ENCODE measurements at regions not wholly inside any gene's neighbourhood (a gene's known extent, or its start where the extent isn't known, plus 50 kb on each side); places are given as distances from the start of the nearest gene placed in this dataset.

DNA sequence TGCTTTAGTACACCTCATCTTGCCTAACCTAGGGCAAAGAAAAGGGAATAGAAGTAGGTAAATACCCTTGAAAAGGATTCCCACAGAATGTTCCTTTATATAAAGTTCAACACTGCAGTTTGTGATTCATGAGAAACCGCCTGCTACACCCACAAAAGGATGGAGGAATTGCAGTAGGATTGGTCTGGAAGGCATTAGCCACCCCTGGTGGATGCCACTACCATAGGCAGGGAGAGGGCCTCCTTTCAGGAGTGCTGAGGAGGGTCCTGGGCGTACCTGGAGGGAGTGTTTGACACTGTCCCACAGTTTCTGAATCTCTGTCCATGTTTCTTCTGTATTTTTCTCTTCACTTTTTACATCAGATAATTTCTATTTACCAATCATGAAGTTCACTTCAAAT, 221.8 kb upstream of the TMEM72 start:
- no peak for DNase-seq

DNA sequence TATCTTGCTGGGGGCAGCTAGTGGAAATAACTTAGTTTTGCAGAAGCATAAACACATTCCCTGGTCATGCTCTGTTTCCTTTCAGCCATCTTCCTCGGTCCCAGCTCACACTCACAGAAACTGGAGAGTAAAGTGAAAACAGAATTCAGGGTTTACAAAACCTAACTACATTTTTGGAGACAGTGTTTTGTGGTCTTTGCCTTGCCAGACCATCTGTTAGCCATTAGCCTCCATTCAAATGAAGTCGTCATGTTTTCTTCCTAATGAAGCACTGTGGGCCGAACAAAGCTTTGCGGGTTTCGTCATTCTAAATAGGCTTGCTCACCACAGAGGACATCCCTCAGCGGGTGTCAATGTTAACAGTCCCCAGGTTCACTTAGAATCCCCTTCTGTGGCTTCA, 214.6 kb upstream of the TMEM72 start:
- DNase-seq = no peak

- no peak for DNase-seq
Observed at GRCh38 chr10:44697116-44697515, 214.0 kb upstream of the TMEM72 start.

DNA sequence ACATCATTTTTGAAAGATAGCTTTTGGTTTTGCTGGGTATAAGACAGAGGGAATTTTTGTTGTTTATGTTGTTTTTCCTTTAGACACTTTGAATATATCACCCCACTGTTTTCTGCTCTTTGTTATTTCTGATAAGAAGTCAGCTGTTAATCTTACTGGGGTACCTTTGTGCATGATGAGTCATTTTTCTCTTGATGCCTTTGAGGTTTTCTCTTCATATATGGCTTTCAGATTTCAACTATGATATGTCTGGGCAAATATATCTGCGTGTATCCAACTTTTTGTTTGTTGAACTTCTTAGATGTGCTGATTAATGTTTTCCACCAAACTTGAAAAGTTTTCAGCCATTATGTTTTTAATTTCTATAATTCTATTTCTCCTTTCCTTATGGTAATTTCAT, 208.6 kb upstream of the TMEM72 start:
- DNase-seq = no peak

DNA sequence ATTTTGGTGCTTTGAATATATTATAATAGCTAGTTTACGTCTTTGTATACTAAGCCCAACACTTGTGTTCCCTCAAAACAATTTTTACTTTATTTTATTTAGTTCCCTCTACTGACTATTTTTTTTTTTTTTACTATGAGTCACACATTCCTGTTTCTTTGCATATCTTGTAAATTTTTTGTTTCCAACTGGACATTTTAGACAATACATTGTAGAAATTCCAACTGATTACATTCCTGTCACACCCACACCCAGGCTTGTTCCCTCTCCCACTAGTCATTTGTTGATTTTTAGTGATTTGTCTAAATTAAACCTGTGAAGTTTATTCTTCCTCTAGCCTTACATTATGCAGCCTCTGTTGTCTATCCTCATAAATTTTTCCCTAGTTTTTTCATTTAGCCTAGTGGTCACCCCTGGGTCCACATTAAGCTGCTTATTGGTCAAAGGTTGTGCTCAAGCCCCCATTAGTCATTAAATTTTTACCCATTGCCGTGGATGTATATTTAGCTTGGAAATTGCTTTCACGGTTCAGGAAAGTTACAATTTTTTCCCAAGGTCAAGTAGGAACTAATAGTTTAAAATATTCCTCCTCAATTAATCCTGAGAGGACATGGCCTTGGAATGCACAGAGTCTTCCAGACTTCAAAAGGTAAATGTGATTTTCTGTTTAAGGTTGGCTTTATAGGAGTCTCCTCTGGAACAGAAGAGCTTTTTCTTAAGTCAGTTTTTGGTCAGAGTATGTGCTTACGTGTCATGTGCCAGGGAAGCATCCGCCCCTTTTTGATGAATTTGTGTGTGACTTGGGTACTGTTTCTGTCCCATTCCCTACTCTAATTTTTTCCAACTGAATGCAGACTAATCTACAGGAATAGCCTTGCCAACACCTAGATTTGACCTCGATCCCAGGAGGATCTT, 207.6 kb upstream of the TMEM72 start:
- no peak for DNase-seq

DNA sequence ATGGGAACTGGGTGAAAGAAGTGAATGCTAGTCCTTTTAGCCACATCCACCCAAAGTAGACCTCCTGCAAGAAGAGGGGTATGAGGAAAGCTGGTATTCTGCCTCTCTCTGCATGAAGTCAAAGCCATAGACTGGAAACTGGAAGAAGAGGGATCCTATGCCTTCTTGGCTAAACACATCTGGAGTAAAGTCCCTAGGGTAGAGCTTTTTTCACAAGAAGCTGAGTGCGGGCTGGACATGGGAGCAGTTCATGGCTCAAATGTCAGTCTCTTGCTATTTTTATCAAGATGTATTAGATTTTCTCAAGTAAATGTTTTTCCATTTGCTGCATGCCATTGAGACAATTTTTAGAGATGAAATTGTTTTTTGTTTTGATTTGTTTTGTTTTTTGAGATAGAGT, 206.5 kb upstream of the TMEM72 start:
- DNase-seq = no peak

GRCh38 chr10:44706745-44707144, 204.4 kb upstream of the TMEM72 start:
- DNase-seq = no peak

DNA sequence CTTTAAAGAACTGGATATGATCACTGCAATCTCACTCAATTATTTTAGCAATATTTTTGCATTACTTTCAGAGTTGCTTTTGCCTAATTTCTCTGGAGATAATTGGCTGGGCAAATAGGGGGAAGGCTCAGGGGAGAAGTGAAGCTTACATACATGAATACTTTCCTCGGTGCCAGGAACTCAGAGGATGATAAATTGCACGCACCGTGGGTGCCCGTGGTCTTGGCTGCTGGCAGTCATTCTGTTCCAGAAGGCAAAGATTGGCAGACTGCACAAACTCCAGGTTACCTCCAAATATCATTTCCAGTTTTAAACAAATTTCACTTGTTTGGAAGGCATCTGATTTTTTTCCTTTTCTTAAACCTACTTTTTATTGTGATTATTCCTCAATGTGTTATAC, 197.8 kb upstream of the TMEM72 start:
- DNase-seq = no peak

DNA sequence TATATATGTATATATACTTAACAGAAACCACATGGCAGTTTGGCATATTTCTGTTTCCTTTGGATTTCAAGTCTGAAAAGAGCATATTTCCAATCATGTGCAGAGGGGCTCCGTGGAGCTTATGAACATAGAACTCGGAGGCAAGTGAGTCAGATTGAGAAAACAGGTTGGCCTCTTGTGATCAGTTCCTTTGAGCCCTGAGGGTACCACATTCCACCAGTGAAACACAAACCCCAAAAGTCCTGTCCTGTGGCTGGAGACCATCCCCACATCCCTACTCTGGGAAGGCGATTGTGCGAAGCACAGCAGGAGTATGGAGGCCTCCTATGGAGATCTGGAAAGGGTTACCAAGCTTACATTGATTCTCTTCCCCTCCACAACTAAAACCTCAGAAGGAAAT, 196.7 kb upstream of the TMEM72 start:
- no peak for DNase-seq

DNA sequence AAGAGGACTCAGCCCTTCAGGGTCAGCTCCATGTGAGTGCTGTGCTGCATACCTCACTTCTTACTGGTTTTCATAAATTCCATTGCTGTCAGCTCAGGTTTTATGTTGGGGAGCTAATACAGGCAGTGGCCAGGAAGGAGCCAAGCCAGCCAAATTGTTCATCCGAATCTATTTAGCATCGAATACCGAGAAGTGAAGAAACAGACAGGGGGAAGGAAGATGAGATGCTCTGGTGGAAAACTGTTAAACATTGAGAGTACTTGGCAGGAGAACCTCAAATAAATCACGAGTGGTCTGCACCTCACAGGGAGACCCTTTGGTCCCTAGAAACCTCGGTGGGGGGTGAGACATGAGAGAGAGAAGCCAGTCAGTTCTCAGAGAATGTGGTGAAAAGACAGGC, 196.0 kb upstream of the TMEM72 start:
- DNase-seq = no peak

DNA sequence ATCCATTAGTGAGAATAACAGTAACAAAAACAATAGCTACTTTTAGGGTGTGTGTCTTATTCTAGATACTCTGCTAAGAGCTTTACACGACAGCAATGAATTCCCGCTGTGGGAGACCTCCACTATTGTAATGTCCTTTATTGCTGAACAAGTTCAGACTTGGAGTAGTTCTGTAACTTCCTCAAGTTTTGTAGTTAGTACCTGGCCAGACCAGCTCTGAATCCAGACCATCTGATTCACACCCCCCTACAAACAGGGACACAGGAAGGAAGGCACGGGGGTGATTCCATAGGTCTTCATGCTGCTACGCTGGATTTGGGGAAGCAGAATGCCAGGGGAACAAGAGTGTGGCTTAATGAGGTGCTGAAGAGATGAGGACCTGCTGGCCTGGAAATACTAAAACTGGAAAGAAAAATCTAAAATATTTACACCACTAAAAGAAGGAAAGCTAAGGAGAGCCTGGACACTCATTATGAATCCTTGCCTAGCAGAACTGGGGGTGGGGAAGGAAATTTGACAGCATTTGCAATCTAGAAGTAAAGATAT, 194.6 kb upstream of the TMEM72 start:
- DNase-seq = no peak

DNA sequence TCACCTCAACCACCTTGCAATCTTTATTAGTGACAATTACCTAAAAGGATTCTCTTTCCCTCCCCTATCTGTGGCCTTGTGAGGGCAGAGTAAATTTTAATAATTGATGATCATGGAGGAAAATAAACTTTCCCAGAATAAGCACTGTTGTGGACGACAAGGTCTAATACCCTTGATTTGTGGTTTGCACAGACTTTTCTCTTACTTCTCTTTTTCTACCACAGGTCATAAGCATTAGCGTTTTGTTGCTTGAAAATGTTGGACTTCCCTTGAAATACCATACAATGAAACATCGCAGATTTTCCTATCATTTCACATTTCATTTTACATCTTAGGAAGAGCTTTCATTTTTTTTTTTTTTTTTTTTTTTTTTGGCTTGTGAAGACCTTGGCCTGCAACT, 188.1 kb upstream of the TMEM72 start:
- no peak for DNase-seq

- DNase-seq = no peak
Observed at GRCh38 chr10:44723619-44724325, 187.4 kb upstream of the TMEM72 start.

DNA sequence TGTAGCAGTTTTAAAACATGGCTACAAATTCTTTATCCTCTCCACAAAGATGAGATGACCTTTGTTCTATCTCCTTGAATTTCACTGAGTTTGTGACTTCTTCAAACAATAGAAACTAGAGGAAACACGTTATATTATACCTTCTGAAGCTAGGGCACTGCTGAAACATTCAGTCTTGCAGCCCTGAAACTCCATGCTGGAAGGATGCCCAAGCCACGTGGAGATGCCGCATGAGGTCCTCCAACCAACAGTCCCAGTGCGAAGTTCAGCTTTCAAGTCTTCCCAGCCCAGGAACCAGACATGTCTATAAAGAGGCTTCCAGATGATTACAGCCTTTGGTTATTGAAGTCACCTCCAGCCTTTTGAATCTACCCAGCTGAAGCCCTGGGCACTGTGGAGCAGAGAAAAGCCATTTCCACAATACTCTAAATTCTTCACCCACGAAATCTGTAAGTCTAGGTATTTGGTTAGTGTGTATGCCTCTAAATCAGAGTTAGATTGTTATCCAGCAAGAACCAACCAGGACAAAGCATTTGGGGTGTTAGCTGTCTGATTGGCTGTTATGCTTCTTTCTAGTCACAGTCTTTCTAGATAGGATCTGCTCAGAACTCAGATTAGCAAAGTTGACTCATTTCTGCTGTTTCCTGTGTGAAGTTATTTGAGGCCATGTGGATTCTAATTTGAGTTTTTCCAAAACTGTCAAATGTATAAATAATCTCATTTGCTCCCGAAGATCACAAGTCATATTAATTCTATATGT, 186.5 kb upstream of the TMEM72 start:
- no peak for DNase-seq

- DNase-seq = no peak
Observed at GRCh38 chr10:44725404-44725803, 185.7 kb upstream of the TMEM72 start.

DNA sequence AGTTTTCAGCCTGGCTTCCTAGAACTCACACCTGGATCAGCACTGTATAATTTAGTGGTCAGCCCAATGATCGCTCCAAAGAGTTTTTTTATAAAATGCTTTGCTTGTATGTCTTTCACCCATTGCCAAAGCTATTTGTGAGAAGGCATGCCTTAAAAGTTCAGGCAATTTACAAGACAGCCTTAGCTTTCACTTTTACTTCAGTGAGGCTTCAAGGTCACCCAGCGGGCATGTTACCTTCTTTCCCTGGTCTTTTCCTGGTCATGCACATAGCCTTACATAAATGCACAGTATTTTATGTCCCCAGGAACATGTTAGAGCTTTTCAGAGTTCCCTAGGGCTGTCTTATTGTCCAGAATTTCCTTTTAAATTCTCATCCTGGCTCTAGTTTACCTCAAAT, 179.9 kb upstream of the TMEM72 start:
- no peak for DNase-seq

GRCh38 chr10:44733501-44734488, 177.3 kb upstream of the TMEM72 start:
- no peak for DNase-seq

DNA sequence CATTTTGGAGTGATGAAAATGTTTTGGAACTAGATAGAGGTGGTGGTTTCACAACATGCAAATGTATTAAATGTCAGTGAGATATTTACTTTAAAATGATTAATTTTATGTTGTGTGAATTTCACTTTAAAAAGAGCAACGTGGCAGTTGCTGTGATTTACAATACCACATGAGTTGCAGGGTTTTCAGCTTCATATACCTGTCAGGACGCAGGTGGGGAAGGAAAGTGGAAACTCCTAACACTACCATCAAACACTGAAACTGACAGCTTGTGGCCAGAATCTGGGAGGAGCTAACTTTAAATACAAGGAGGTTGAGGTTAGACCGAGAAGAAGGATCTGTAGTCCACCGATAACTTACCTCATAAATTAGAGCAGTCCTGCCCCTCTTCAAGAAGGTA, 168.9 kb upstream of the TMEM72 start:
- DNase-seq = no peak

DNA sequence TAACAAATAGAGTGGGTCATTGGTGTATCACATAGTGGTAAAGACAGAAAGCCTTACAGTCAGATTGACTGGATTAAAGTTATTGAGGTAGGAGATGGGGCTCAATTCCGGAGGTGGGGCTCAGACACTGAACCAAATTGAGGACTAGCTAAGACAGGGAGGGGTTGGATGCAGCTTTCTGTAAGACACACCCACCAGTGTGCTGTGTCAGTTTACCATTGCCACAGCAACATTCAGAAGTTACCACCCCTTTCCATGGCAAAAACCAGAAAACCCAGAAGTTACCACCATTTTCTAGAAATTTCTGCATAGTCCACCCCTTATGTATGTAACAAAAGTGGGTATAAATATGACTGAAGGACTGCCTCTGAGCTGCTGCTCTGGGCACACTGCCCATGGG, 167.6 kb upstream of the TMEM72 start:
- no peak for DNase-seq

GRCh38 chr10:44745920-44746319, 165.2 kb upstream of the TMEM72 start:
- no peak for DNase-seq

DNA sequence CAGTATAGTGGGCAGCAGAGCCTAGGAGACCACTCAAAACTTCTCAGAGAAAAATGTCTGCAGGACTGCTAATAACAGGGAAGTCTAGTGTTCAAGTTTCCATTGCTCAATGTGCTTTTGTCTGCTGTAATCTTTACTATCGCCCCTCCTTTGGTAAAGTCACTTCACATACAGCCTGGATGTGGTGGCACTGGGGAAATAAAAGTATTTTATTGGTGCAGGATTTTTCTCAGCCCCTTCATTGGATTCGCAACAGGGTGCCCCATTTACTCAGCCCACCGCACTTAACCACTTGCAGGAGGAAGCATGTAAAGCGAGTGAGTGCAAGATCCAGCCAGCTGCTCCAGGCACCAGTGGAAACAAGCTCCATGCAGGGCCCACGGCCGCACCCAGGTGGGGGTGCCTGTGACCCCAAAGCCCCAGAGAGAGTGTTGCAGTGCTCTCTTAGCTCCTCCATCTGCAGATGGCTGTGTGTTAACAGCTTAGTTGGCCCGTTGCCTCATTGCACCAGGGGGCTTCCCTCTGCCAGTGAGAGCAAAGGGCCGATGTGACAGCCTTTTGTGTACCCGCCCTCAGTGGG, 163.5 kb upstream of the TMEM72 start:
- DNase-seq = no peak

GRCh38 chr10:44749151-44749550, 162.0 kb upstream of the TMEM72 start:
- DNase-seq = no peak
